AG10803 (cell line): ENCODE measurements at regions not wholly inside any gene's neighbourhood (a gene's known extent, or its start where the extent isn't known, plus 50 kb on each side); places are given as distances from the start of the nearest gene placed in this dataset.
"Not testable (repeated sequence)": the region's sequence is repeated elsewhere in the genome, so short reads cannot be mapped to it uniquely, and the experiment has no call there.

Source experiments
- DNase-seq: peaks from one replicate; pipeline ENCODE4 v3.0.0; 2010; ENCODE audit warnings: low read depth
- H3K4me3 ChIP-seq: 2 replicates; pipeline ENCODE4 v1.5.1; 2011; ENCODE audit warnings: mild to moderate bottlenecking, low read length, control low read depth
- TF ChIP-seq, protein P1 (sequence below): conservative IDR thresholded peaks from 2 replicates; pipeline ENCODE4 v1.5.1; 2011; ENCODE audit warnings: mild to moderate bottlenecking, low read length, control low read depth, inconsistent platforms

DNA sequence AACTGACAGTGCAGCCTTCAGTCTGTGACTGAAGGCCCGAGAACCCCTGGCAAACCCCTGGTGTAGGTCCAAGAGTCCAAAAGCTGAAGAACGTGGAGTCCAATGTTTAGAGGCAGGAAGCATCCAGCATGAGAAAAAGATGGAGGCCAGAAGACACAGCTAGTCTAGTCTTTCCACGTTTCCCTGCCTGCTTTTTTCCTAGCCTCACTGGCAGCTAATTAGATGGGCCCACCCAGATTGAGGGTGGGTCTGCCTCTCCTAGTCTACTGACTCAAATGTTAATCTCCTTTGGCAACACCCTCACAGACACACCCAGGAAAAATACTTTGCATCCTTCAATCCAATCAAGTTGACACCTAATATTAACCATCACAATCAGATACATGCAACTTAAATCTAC lies 87.8 kb downstream of the TENT5D start:
- not testable (repeated sequence) for DNase-seq, H3K4me3 ChIP-seq

DNA sequence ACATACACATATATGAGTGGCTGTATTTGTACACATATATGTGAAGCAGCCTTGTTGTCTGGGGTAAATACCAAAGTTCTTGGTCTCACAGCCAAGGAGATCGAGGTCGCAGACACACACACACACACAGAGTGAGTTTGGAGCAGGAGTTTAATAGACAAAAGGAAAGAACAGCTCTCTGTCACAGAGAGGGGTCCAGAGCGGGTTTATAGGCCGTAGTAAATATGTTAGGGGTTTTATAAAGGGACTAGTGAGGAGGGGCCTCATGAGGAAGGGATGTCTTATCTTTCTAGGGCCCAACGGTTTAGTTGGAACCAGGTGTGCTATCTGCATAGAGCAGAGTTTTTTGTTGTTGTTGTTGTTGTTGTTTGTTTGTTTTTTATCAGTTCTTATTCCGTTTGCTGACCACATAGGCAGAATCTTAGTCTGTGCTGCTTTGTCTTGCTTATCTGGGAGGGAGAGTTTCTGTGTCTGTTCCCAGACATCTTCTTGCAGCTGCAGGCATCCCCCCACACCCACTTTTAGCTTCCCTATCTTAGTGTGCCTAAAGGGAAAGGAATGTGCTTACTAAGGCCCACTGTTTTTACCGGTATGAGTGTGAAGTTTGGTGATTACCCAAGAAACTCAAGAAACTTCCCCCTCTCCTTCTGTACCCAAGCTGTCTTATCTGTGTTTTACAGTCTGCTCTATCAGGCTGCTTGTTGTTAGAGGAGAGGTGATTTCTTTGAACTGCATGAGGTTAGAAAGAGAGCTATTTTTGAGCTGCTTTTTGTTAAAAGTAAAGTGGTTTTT lies 91.9 kb downstream of the TENT5D start:
- no peak overlapping the region for H3K4me3 ChIP-seq
- TF ChIP-seq, protein P1, sequence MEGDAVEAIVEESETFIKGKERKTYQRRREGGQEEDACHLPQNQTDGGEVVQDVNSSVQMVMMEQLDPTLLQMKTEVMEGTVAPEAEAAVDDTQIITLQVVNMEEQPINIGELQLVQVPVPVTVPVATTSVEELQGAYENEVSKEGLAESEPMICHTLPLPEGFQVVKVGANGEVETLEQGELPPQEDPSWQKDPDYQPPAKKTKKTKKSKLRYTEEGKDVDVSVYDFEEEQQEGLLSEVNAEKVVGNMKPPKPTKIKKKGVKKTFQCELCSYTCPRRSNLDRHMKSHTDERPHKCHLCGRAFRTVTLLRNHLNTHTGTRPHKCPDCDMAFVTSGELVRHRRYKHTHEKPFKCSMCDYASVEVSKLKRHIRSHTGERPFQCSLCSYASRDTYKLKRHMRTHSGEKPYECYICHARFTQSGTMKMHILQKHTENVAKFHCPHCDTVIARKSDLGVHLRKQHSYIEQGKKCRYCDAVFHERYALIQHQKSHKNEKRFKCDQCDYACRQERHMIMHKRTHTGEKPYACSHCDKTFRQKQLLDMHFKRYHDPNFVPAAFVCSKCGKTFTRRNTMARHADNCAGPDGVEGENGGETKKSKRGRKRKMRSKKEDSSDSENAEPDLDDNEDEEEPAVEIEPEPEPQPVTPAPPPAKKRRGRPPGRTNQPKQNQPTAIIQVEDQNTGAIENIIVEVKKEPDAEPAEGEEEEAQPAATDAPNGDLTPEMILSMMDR = no peak
- no peak for DNase-seq

DNA sequence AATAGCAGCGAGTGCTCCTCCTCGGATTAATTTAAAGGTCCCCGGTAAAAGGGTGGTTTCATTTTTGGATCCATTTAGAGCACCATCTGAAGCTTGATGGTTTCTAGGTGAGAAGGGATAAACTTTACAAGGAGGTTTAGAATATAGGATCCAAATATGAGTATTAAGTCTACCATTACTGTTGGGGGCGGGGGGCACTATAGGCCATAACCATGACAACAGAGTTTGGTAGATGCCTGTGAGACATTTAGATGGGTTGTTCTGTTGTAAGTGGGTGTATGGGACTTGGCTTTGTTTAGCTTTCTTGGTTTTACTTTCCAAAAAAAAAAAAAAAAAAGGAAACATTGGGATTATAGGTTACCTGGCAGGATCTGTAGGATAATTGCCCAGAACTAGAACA lies 92.7 kb downstream of the TENT5D start:
- DNase-seq = no peak
- TF ChIP-seq, protein P1 = no peak
- no peak overlapping the region for H3K4me3 ChIP-seq

DNA sequence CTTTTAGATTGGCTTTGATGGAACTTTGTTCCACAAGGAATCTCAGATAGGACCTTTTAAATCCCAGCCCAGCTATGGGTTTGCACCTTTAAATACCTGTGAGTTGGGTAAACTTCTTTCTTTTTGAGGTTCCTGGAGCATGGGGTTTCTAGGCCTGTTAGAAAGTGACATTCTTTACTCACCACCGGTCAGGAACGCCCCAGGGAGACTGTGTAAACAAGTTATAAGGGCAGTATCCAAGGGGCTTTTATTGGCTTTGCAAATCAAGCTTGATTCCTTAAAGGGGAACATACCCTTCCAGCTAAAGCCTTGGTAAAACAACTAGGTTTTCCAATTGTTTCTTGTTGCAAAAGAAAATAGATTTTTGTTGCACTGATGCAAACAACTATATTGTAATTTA lies 93.4 kb downstream of the TENT5D start:
- TF ChIP-seq, protein P1 = no peak
- H3K4me3 ChIP-seq = no peak overlapping the region
- DNase-seq = no peak

DNA sequence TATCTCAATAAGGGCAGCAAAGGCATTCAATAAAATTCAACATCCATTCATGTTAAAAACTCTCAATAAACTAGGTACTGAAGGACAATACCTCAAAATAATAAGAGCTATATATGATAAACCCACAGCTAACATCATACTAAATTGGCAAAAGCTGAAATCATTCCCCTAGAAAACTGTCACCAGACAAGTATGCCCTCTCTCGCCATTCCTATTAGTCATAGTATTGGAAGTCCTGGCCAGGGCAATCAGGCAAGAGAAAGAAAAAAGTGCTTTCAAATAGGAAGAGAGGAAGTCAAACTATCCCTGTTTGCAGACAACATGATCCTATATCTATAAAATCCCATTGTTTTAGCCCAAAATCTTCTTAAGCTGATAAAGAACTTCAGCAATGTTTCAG lies 116.8 kb downstream of the TENT5D start:
- TF ChIP-seq, protein P1 = no peak
- DNase-seq = no peak
- no peak overlapping the region for H3K4me3 ChIP-seq

DNA sequence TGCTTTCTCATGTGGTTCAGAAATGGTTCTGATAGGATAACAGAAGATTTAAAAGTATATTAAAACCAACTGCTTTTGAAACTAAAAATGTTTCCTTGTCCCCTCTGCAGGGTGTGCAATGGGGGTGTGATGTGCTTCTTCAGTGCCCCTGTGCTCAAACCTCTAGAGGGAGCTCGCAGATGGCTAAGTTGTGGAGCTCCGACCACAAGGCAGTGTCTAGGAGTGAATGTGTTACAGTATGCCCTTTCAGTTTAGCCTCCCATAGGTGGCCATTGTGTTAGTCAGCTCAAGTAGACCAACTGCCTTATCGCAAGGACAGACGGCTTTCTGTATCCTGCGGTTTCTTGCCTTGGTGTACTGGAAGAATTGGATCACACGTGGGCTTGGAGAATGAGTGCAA lies 130.5 kb downstream of the TENT5D start:
- no peak overlapping the region for H3K4me3 ChIP-seq
- TF ChIP-seq, protein P1 = no peak
- DNase-seq = no peak

DNA sequence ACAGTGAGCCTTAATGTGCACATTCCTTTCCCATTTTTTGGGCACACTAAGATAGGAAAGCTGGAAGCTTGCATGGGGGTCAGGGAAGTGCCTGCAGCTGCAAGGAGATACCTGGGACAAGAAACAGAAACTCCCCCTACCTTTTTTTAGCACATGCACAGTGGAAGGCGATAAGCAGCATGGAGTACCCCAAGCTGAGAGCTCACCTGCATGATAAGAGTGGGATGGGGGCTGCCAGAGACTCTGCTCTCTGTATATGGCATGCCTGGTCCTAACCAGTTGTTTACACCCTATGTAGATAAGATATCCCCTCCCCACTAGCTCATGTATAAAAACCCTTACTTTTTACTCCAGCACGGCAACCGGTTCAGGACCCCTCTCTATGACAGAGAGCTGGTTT lies 135.9 kb downstream of the TENT5D start:
- TF ChIP-seq, protein P1 = no peak
- no peak overlapping the region for H3K4me3 ChIP-seq
- DNase-seq = no peak
